Spleen (tissue), 11 donors: ENCODE measurements at regions not wholly inside any gene's neighbourhood (a gene's known extent, or its start where the extent isn't known, plus 50 kb on each side); places are given as distances from the start of the nearest gene placed in this dataset.

Source experiments
- DNase-seq: peaks from one replicate; pipeline ENCODE4 v3.0.0-alpha.2; 2020
- H3K27ac ChIP-seq, 8 donors: fragments of 200-600 bp; sonication (generic) in 7 of 8; 1 replicate in 4 of 8; 2 replicates in 4 of 8; pipeline versions ENCODE4 v1.5.0 to v1.8.0; 2016 to 2021; ENCODE audit warnings: inconsistent platforms in 4 of 8, mild to moderate bottlenecking in 4 of 8, moderate library complexity in 1 of 8
- H3K27me3 ChIP-seq, 7 donors: fragments of 200-600 bp; sonication (generic) in 6 of 7; replicated peaks in 1 of 7; 1 replicate in 4 of 7; 2 replicates in 3 of 7; pipeline versions ENCODE4 v1.5.0 to v1.8.0; 2016 to 2021; ENCODE audit warnings: inconsistent platforms in 3 of 7, mild to moderate bottlenecking in 1 of 7
- H3K36me3 ChIP-seq, 6 donors: fragments of 200-600 bp; sonication (generic) in 5 of 6; 1 replicate in 4 of 6; 2 replicates in 2 of 6; pipeline versions ENCODE4 v1.5.0 to v1.8.0; 2016 to 2021; ENCODE audit warnings: inconsistent platforms in 2 of 6
- H3K4me1 ChIP-seq, 6 donors: fragments of 200-600 bp; sonication (generic) in 5 of 6; 1 replicate in 3 of 6; 2 replicates in 3 of 6; pipeline versions ENCODE4 v1.5.0 to v1.8.0; 2016 to 2021; ENCODE audit warnings: inconsistent platforms in 3 of 6
- H3K4me3 ChIP-seq, 8 donors: fragments of 200-600 bp; sonication (generic) in 7 of 8; 1 replicate in 4 of 8; 2 replicates in 4 of 8; pipeline versions ENCODE4 v1.5.0 to v1.8.0; 2016 to 2021; ENCODE audit warnings: inconsistent platforms in 4 of 8, mild to moderate bottlenecking in 4 of 8, moderate library complexity in 2 of 8
- H3K9me3 ChIP-seq, 8 donors: fragments of 200-600 bp; sonication (generic) in 7 of 8; 1 replicate in 4 of 8; 2 replicates in 4 of 8; pipeline versions ENCODE4 v1.5.0 to v1.8.0; 2016 to 2021; ENCODE audit warnings: inconsistent platforms in 4 of 8
- CTCF ChIP-seq, 11 experiments: fragments of 200-600 bp in 7 of 11; fragments of 450-650 bp in 4 of 11; sonication (generic) in 4 of 11; IDR thresholded peaks in 8 of 11; conservative IDR thresholded peaks in 3 of 11; 1 replicate in 7 of 11; 2 replicates in 4 of 11; pipeline versions ENCODE4 v1.4.0 to v1.8.0; 2016 to 2021; ENCODE audit warnings: antibody characterized with exemption in 11 of 11, inconsistent platforms in 4 of 11, mild to moderate bottlenecking in 1 of 11
- POLR2A ChIP-seq, 3 donors: fragments of 450-650 bp; IDR thresholded peaks; one replicate each; pipeline ENCODE4 v1.5.1; 2017; ENCODE audit warnings: antibody characterized with exemption in 3 of 3, mild to moderate bottlenecking in 1 of 3
- POLR2AphosphoS5 ChIP-seq, 3 donors: sonication (generic); formaldehyde crosslinking; IDR thresholded peaks; one replicate each; pipeline ENCODE4 v1.5.1; 2017; ENCODE audit warnings: antibody characterized with exemption in 3 of 3
- WGBS, 5 donors: extraction: QIAGEN DNeasy Blood & Tissue Kit in 3 of 5; methylation state at CpG; one replicate each; pipeline versions ENCODE4 v1.1.5 to v1.1.7; 2013 to 2018; 5-methylcytosine and 5-hydroxymethylcytosine counted together
- intact Hi-C: fragments of 100-400 bp; cut with DNase I; formaldehyde crosslinking; loops from one replicate; pipeline ENCODE4 v1.15.0; 2023; ENCODE audit warnings: low total_unique reads
- donor health status: healthy with polysubstance abuse.
- donor health status: DM: no; HTN: no; CAD: no; lungs with moderate emphysema.
- donor health status: DM: no; HTN: no; CAD: no.
- donor health status: Bipolar disorder and iron deficiency.
- donor health status: healthy.
- donor health status: DM: no; HTN: no; CAD: no.
- donor health status: DM: yes; HTN: yes; CAD: no.

GRCh38 chr2:165017966-165018596, 62.8 kb upstream of the SLC38A11 start:
- Histone ChIP-seq H3K4me3 (no peak overlapping the region), H3K9me3 (no peaks in the 10 kb centered on the region), H3K4me1 (peaks cover 0 to 35% (median 16%) of the 10 kb centered on the region in 6 donors), H3K36me3 (no peaks in the 10 kb centered on the region), H3K27me3 (peaks cover 0 to 9% (median 0%) of the 10 kb centered on the region in 7 donors), H3K27ac (no peak overlapping the region)
- no peak for DNase-seq
- intact Hi-C loops = no loop called here
- WGBS, 5 donors = 57 to 71% (median 66%) methylated on average over 8 of the region's 8 CpGs
- TF ChIP-seq POLR2AphosphoS5 (IDR thresholded peaks at IDR 0.05) (no peak), CTCF (IDR thresholded peaks at IDR 0.05 in 8 of 11, conservative IDR thresholded peaks at IDR 0.05 in 3 of 11) (no peak), POLR2A (IDR thresholded peaks at IDR 0.05) (no peak)

- H3K27ac ChIP-seq = no peak overlapping the region
- 29 to 31% (median 31%) methylated on average over 15 of the region's 15 CpGs for WGBS, 5 donors
- peaks cover 0 to 9% (median 0%) of the 10 kb centered on the region in 7 donors for H3K27me3 ChIP-seq
- DNase-seq = no peak
- peaks cover 0 to 36% (median 17%) of the 10 kb centered on the region in 6 donors for H3K4me1 ChIP-seq
- no peaks in the 10 kb centered on the region for H3K9me3 ChIP-seq
- intact Hi-C loops = no loop called here
- H3K4me3 ChIP-seq = peak overlapping the region in 1 of 8 donors; percentile 0
- H3K36me3 ChIP-seq = no peaks in the 10 kb centered on the region
- no peak for TF ChIP-seq POLR2AphosphoS5 (IDR thresholded peaks at IDR 0.05)
- peak in 8 of 11 experiments; percentile 10 to 52 (median 41) for TF ChIP-seq CTCF (IDR thresholded peaks at IDR 0.05 in 8 of 11, conservative IDR thresholded peaks at IDR 0.05 in 3 of 11)
Measured at GRCh38 chr2:165016772-165017411, 61.6 kb upstream of the SLC38A11 start.

- WGBS, 5 donors = 29 to 41% (median 38%) methylated on average over 4 of the region's 4 CpGs
- DNase-seq = peak; percentile 80
- Histone ChIP-seq H3K4me3 (no peak overlapping the region), H3K36me3 (no peaks in the 10 kb centered on the region), H3K9me3 (no peaks in the 10 kb centered on the region), H3K27me3 (peaks cover 0 to 9% (median 0%) of the 10 kb centered on the region in 7 donors), H3K27ac (no peak overlapping the region), H3K4me1 (peaks cover 0 to 36% (median 17%) of the 10 kb centered on the region in 6 donors)
- intact Hi-C loops = no loop called here
- no peak for TF ChIP-seq POLR2A (IDR thresholded peaks at IDR 0.05)
- TF ChIP-seq CTCF (IDR thresholded peaks at IDR 0.05 in 8 of 11, conservative IDR thresholded peaks at IDR 0.05 in 3 of 11) = peak in 9 of 11 experiments; percentile 21 to 77 (median 69)
Measured at GRCh38 chr2:165015052-165015642, 59.8 kb upstream of the SLC38A11 start.
